ENCODE measurements at regions not wholly inside any gene's neighbourhood (a gene's known extent, or its start where the extent isn't known, plus 50 kb on each side); places are given as distances from the start of the nearest gene placed in this dataset.

- TF ChIP-seq, protein P1, sequence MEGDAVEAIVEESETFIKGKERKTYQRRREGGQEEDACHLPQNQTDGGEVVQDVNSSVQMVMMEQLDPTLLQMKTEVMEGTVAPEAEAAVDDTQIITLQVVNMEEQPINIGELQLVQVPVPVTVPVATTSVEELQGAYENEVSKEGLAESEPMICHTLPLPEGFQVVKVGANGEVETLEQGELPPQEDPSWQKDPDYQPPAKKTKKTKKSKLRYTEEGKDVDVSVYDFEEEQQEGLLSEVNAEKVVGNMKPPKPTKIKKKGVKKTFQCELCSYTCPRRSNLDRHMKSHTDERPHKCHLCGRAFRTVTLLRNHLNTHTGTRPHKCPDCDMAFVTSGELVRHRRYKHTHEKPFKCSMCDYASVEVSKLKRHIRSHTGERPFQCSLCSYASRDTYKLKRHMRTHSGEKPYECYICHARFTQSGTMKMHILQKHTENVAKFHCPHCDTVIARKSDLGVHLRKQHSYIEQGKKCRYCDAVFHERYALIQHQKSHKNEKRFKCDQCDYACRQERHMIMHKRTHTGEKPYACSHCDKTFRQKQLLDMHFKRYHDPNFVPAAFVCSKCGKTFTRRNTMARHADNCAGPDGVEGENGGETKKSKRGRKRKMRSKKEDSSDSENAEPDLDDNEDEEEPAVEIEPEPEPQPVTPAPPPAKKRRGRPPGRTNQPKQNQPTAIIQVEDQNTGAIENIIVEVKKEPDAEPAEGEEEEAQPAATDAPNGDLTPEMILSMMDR (IDR thresholded peaks at IDR 0.05 in 4 of 5, conservative IDR thresholded peaks at IDR 0.05 in 1 of 5) = no peak
- TF ChIP-seq POLR2A (IDR thresholded peaks at IDR 0.05) = no peak
Measured at GRCh38 chr11:111021131-111021530, 224.4 kb upstream of the POU2AF2 start.
